HEK293 (cell line): ENCODE measurements at regions not wholly inside any gene's neighbourhood (a gene's known extent, or its start where the extent isn't known, plus 50 kb on each side); places are given as distances from the start of the nearest gene placed in this dataset.

Experiments
- CTCF ChIP-seq: fragments of 450-650 bp; formaldehyde crosslinking; IDR thresholded peaks from 2 replicates; pipeline ENCODE4 v1.5.1; 2016; ENCODE audit warnings: missing biosample characterization, missing genetic modification characterization
- GLIS1 ChIP-seq: fragments of 450-650 bp; formaldehyde crosslinking; IDR thresholded peaks from 2 replicates; pipeline ENCODE4 v1.5.1; 2016; ENCODE audit warnings: missing biosample characterization, missing genetic modification characterization
- HOXA7 ChIP-seq: sonication (generic); formaldehyde crosslinking; IDR thresholded peaks from 2 replicates; pipeline ENCODE4 v1.8.1; 2022; ENCODE audit warnings: missing genetic modification reagents, borderline replicate concordance
- RBAK ChIP-seq: fragments of 450-650 bp; formaldehyde crosslinking; IDR thresholded peaks from 2 replicates; pipeline ENCODE4 v1.5.1; 2016; ENCODE audit warnings: missing biosample characterization, missing genetic modification characterization
- YY2 ChIP-seq: fragments of 450-650 bp; formaldehyde crosslinking; IDR thresholded peaks from 2 replicates; pipeline ENCODE4 v1.5.1; 2016; ENCODE audit warnings: missing biosample characterization, missing genetic modification characterization
- ZNF10 ChIP-seq: fragments of 450-650 bp; formaldehyde crosslinking; IDR thresholded peaks from 2 replicates; pipeline ENCODE4 v1.5.1; 2017; ENCODE audit warnings: missing biosample characterization, missing genetic modification characterization
- ZNF133 ChIP-seq: fragments of 450-650 bp; formaldehyde crosslinking; IDR thresholded peaks from 2 replicates; pipeline ENCODE4 v1.5.1; 2016; ENCODE audit warnings: missing biosample characterization, missing genetic modification characterization
- ZNF175 ChIP-seq: fragments of 450-650 bp; formaldehyde crosslinking; IDR thresholded peaks from 2 replicates; pipeline ENCODE4 v1.5.1; 2016; ENCODE audit warnings: missing biosample characterization, missing genetic modification characterization
- ZNF24 ChIP-seq: fragments of 450-650 bp; formaldehyde crosslinking; IDR thresholded peaks from 2 replicates; pipeline ENCODE4 v1.5.1; 2016; ENCODE audit warnings: missing biosample characterization, missing genetic modification characterization
- ZNF48 ChIP-seq: fragments of 450-650 bp; formaldehyde crosslinking; IDR thresholded peaks from 2 replicates; pipeline ENCODE4 v1.5.1; 2016; ENCODE audit warnings: missing biosample characterization, missing genetic modification characterization
- ZNF623 ChIP-seq: fragments of 450-650 bp; formaldehyde crosslinking; IDR thresholded peaks from 2 replicates; pipeline ENCODE4 v1.5.1; 2016; ENCODE audit warnings: missing biosample characterization, missing genetic modification characterization
- ZNF791 ChIP-seq: fragments of 450-650 bp; formaldehyde crosslinking; IDR thresholded peaks from 2 replicates; pipeline ENCODE4 v1.5.1; 2016; ENCODE audit warnings: missing biosample characterization, missing genetic modification characterization
- TF ChIP-seq, protein P1 (sequence below): fragments of 450-650 bp; formaldehyde crosslinking; IDR thresholded peaks from 2 replicates; pipeline ENCODE4 v1.5.1; 2016; ENCODE audit warnings: missing biosample characterization, missing genetic modification characterization
- TF ChIP-seq, protein P2 (sequence below): sonication (generic); formaldehyde crosslinking; IDR thresholded peaks from 2 replicates; pipeline ENCODE4 v1.8.1; 2022; ENCODE audit warnings: mild to moderate bottlenecking, moderate library complexity, missing genetic modification reagents

DNA sequence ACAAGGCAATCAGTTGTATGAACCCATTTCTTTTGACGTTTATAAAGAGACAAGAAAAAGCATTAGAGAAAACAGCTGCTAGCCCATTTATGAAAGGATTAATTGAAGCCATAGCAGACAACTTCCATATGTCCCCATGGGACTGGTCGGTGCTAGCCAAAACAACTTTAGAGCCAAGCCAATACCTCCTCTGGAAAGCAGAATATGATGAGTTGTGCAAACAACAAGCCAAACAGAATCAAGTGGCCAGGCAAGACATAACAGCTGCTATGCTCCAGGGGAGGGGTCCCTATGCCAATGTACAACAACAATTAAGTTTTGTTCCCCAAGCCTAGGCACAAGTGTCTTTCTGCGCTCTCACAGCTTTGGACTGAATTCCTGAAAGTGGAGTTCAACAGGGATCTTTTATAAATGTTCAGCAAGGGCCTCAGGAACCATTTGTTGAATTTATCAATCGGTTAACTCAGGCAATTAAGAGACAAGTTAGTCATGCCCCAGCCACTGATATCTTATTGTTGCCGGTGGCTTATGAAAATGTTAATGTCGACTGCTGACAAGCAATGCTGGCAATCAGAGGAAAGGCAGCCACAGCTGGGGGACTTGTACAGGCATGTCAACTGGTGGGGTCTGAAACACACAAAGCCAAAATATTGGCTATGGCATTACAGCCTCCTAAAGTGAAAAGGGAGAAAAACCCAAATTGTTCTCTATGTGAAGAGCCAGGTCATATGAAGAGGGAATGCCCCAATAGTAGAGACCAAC, 1593.1 kb upstream of the TENM4 start:
- no peak for TF ChIP-seq CTCF (tag by site-specific recombination)
- TF ChIP-seq ZNF24 = no peak
- TF ChIP-seq ZNF10 (tag by site-specific recombination) = no peak
- no peak for TF ChIP-seq GLIS1
- TF ChIP-seq ZNF623 = no peak
- no peak for TF ChIP-seq ZNF791 (tag by site-specific recombination)
- TF ChIP-seq, protein P1, sequence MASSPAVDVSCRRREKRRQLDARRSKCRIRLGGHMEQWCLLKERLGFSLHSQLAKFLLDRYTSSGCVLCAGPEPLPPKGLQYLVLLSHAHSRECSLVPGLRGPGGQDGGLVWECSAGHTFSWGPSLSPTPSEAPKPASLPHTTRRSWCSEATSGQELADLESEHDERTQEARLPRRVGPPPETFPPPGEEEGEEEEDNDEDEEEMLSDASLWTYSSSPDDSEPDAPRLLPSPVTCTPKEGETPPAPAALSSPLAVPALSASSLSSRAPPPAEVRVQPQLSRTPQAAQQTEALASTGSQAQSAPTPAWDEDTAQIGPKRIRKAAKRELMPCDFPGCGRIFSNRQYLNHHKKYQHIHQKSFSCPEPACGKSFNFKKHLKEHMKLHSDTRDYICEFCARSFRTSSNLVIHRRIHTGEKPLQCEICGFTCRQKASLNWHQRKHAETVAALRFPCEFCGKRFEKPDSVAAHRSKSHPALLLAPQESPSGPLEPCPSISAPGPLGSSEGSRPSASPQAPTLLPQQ = no peak
- TF ChIP-seq, protein P2, sequence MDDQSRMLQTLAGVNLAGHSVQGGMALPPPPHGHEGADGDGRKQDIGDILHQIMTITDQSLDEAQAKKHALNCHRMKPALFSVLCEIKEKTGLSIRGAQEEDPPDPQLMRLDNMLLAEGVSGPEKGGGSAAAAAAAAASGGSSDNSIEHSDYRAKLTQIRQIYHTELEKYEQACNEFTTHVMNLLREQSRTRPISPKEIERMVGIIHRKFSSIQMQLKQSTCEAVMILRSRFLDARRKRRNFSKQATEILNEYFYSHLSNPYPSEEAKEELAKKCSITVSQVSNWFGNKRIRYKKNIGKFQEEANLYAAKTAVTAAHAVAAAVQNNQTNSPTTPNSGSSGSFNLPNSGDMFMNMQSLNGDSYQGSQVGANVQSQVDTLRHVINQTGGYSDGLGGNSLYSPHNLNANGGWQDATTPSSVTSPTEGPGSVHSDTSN (CRISPR knock-in tag) = no peak
- no peak for TF ChIP-seq YY2
- no peak for TF ChIP-seq ZNF133
- TF ChIP-seq ZNF175 (tag by site-specific recombination) = no peak
- TF ChIP-seq ZNF48 (tag by site-specific recombination) = no peak
- no peak for TF ChIP-seq RBAK (tag by site-specific recombination)
- no peak for TF ChIP-seq HOXA7 (CRISPR knock-in tag)
